H9 (cell line): ENCODE measurements at regions not wholly inside any gene's neighbourhood (a gene's known extent, or its start where the extent isn't known, plus 50 kb on each side); places are given as distances from the start of the nearest gene placed in this dataset.

Experiments used
- DNase-seq: peaks from one replicate; pipeline ENCODE4 v3.0.0-alpha.2; 2017
- H2AFZ ChIP-seq: one replicate; pipeline ENCODE4 v1.6.1; 2013; ENCODE audit warnings: mild to moderate bottlenecking, low read length, control low read depth, moderate library complexity
- H2AK5ac ChIP-seq: 2 replicates; pipeline ENCODE4 v1.6.1; 2013; ENCODE audit warnings: low read length, control low read depth, mixed read lengths; ENCODE audit not compliant: insufficient read length
- H2BK120ac ChIP-seq: one replicate; pipeline ENCODE4 v1.6.1; 2013; ENCODE audit warnings: low read depth, mild to moderate bottlenecking, low read length, control low read depth, inconsistent platforms; ENCODE audit not compliant: poor library complexity, severe bottlenecking
- H2BK12ac ChIP-seq: 2 replicates; pipeline ENCODE4 v1.6.1; 2013; ENCODE audit warnings: low read length, control low read depth, mixed read lengths, low read depth; ENCODE audit not compliant: insufficient read length
- H2BK15ac ChIP-seq: 2 replicates; pipeline ENCODE4 v1.6.1; 2013; ENCODE audit warnings: low read depth, low read length, control low read depth
- H2BK20ac ChIP-seq: one replicate; pipeline ENCODE4 v1.6.1; 2013; ENCODE audit warnings: low read depth, mild to moderate bottlenecking, low read length, control low read depth, inconsistent platforms; ENCODE audit not compliant: poor library complexity, severe bottlenecking
- H2BK5ac ChIP-seq: 2 replicates; pipeline ENCODE4 v1.6.1; 2013; ENCODE audit warnings: low read length, control low read depth, mixed read lengths; ENCODE audit not compliant: insufficient read length
- H3K14ac ChIP-seq: 2 replicates; pipeline ENCODE4 v1.6.1; 2013; ENCODE audit warnings: low read length, control low read depth; ENCODE audit not compliant: insufficient read depth
- H3K18ac ChIP-seq: 2 replicates; pipeline ENCODE4 v1.6.1; 2013; ENCODE audit warnings: low read depth, mild to moderate bottlenecking, mixed read lengths, low read length, control low read depth; ENCODE audit not compliant: insufficient read length
- H3K23ac ChIP-seq: 2 replicates; pipeline ENCODE4 v1.6.1; 2013; ENCODE audit warnings: low read length, control low read depth, mixed read lengths, low read depth; ENCODE audit not compliant: insufficient read length
- H3K23me2 ChIP-seq: 2 replicates; pipeline ENCODE4 v1.6.1; 2013; ENCODE audit warnings: low read depth, mild to moderate bottlenecking, mixed read lengths, low read length, control low read depth; ENCODE audit not compliant: insufficient read length, poor library complexity, severe bottlenecking
- H3K27ac ChIP-seq: 2 replicates; pipeline ENCODE4 v1.5.1; 2013; ENCODE audit warnings: low read length, control low read depth, mixed read lengths, low read depth; ENCODE audit not compliant: insufficient read length
- H3K27me3 ChIP-seq: 2 replicates; pipeline ENCODE4 v1.6.1; 2013; ENCODE audit warnings: low read length, control low read depth, inconsistent platforms; ENCODE audit not compliant: insufficient read depth
- H3K4ac ChIP-seq: 2 replicates; pipeline ENCODE4 v1.6.1; 2013; ENCODE audit warnings: low read depth, mild to moderate bottlenecking, control low read depth, inconsistent platforms, low read length, moderate library complexity
- H3K4me1 ChIP-seq: 2 replicates; pipeline ENCODE4 v1.6.1; 2013; ENCODE audit warnings: low read length, control low read depth, inconsistent platforms; ENCODE audit not compliant: insufficient read depth
- H3K4me2 ChIP-seq: 2 replicates; pipeline ENCODE4 v1.6.1; 2013; ENCODE audit warnings: low read length, control low read depth, mixed read lengths; ENCODE audit not compliant: insufficient read length, insufficient read depth
- H3K56ac ChIP-seq: 2 replicates; pipeline ENCODE4 v1.6.1; 2013; ENCODE audit warnings: low read depth, mild to moderate bottlenecking, mixed read lengths, low read length, control low read depth; ENCODE audit not compliant: insufficient read length
- H3K79me1 ChIP-seq: 2 replicates; pipeline ENCODE4 v1.6.1; 2013; ENCODE audit warnings: low read depth, mild to moderate bottlenecking, moderate library complexity, low read length, control low read depth, inconsistent platforms; ENCODE audit not compliant: insufficient read depth, poor library complexity, severe bottlenecking
- H3K79me2 ChIP-seq: 2 replicates; pipeline ENCODE4 v1.6.1; 2013; ENCODE audit warnings: low read length, control low read depth, inconsistent platforms; ENCODE audit not compliant: insufficient read depth
- H3K9ac ChIP-seq: 2 replicates; pipeline ENCODE4 v1.6.1; 2013; ENCODE audit warnings: low read length, control low read depth, mixed read lengths; ENCODE audit not compliant: insufficient read length; ENCODE audit errors: extremely low read depth
- H3K9me3 ChIP-seq: one replicate; pipeline ENCODE4 v1.6.1; 2013; ENCODE audit warnings: low read depth, low read length, inconsistent platforms; ENCODE audit not compliant: control insufficient read depth
- H3T11ph ChIP-seq: one replicate; pipeline ENCODE4 v1.6.1; 2013; ENCODE audit warnings: mild to moderate bottlenecking, low read length, control low read depth, inconsistent platforms
- H4K20me1 ChIP-seq: one replicate; pipeline ENCODE4 v1.6.1; 2013; ENCODE audit not compliant: control insufficient read depth, insufficient read length, insufficient read depth
- H4K5ac ChIP-seq: 2 replicates; pipeline ENCODE4 v1.6.1; 2013; ENCODE audit warnings: low read depth, mild to moderate bottlenecking, mixed read lengths, low read length, control low read depth; ENCODE audit not compliant: insufficient read length
- H4K8ac ChIP-seq: replicated peaks from 2 replicates; pipeline ENCODE4 v1.6.1; 2013; ENCODE audit warnings: low read length, control low read depth, mixed read lengths, low read depth; ENCODE audit not compliant: insufficient read length
- H4K91ac ChIP-seq: 2 replicates; pipeline ENCODE4 v1.6.1; 2013; ENCODE audit warnings: low read depth, mild to moderate bottlenecking, moderate library complexity, mixed read lengths, low read length, control low read depth; ENCODE audit not compliant: insufficient read length
- H3K27ac Mint-ChIP-seq, 3 experiments: 2 replicates in 2 of 3; 3 replicates in 1 of 3; pipeline ENCODE4 v1.8.0; 2020 to 2021; ENCODE audit warnings: mixed read lengths in 3 of 3, mild to moderate bottlenecking in 1 of 3, moderate library complexity in 1 of 3
- H3K27me3 Mint-ChIP-seq: 2 replicates; pipeline ENCODE4 v1.8.0; 2021; ENCODE audit warnings: low read depth, mild to moderate bottlenecking, moderate library complexity, mixed read lengths
- H3K36me3 Mint-ChIP-seq, 3 experiments: 2 replicates in 2 of 3; 3 replicates in 1 of 3; pipeline ENCODE4 v1.8.0; 2020 to 2021; ENCODE audit warnings: low read depth in 3 of 3, mixed read lengths in 3 of 3; ENCODE audit not compliant: insufficient read depth in 1 of 3
- H3K4me1 Mint-ChIP-seq, 2 experiments: 2 replicates each; pipeline ENCODE4 v1.8.0; 2020; ENCODE audit warnings: mixed read lengths in 2 of 2
- H3K4me3 Mint-ChIP-seq, 2 experiments: 2 replicates in 1 of 2; 3 replicates in 1 of 2; pipeline ENCODE4 v1.8.0; 2020 to 2021; ENCODE audit warnings: mild to moderate bottlenecking in 2 of 2, mixed read lengths in 2 of 2, moderate library complexity in 1 of 2
- H3K9me3 Mint-ChIP-seq, 2 experiments: 2 replicates in 1 of 2; 3 replicates in 1 of 2; pipeline ENCODE4 v1.8.0; 2020; ENCODE audit warnings: mild to moderate bottlenecking in 2 of 2, mixed read lengths in 2 of 2, moderate library complexity in 1 of 2
- TF ChIP-seq, protein P1 (sequence below): fragments of 200-600 bp; sonication (generic); conservative IDR thresholded peaks from 3 replicates; pipeline ENCODE4 v1.8.0; 2021; ENCODE audit warnings: antibody characterized with exemption, mild to moderate bottlenecking

DNA sequence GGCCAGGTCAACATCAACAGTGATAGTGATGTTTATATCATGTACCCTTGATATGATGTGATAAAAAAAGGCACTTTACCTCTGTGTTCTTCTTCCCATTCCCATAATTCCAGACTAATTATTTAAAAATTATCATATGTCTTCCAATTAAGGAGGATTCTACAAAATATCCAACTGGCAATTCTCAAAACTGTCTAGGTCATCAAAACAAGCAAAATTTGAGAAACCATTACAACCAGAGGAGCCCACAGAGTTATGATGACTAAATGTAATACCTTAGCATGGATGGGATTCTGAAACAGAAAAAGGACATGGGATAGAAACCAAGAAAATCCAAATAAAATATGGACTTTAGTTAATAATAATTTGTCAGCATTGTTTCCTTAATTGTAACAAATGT lies 428.6 kb upstream of the AMOT start:
- H3K27me3 ChIP-seq = no peaks in the 10 kb centered on the region
- H3K27ac ChIP-seq = no peak overlapping the region
- H3K9me3 Mint-ChIP-seq = peaks cover 0 to 3% of the 10 kb centered on the region in 2 experiments; a peak in 1 of 5 replicates

More for the DNA sequence above, 428.6 kb upstream of the AMOT start:
- Histone ChIP-seq H3K4ac (no peak overlapping the region), H3T11ph (no peak overlapping the region), H3K23ac (no peak overlapping the region), H2AK5ac (no peak overlapping the region), H4K20me1 (no peaks in the 10 kb centered on the region), H4K91ac (no peak overlapping the region), H4K5ac (no peak overlapping the region), H3K56ac (no peak overlapping the region), H3K23me2 (no peaks in the 10 kb centered on the region), H2BK20ac (no peak overlapping the region), H3K79me1 (no peaks in the 10 kb centered on the region), H3K14ac (no peak overlapping the region), H3K18ac (no peak overlapping the region), H3K4me1 (no peaks in the 10 kb centered on the region), H2AFZ (no peak overlapping the region), H3K79me2 (no peaks in the 10 kb centered on the region), H2BK120ac (no peak overlapping the region), H2BK15ac (no peak overlapping the region), H3K9me3 (no peaks in the 10 kb centered on the region), H3K4me2 (no peak overlapping the region), H4K8ac (no peak overlapping the region), H2BK12ac (no peak overlapping the region), H3K9ac (no peak overlapping the region), H2BK5ac (no peak overlapping the region)
- no peaks in the 10 kb centered on the region for H3K27me3 Mint-ChIP-seq
- TF ChIP-seq, protein P1, sequence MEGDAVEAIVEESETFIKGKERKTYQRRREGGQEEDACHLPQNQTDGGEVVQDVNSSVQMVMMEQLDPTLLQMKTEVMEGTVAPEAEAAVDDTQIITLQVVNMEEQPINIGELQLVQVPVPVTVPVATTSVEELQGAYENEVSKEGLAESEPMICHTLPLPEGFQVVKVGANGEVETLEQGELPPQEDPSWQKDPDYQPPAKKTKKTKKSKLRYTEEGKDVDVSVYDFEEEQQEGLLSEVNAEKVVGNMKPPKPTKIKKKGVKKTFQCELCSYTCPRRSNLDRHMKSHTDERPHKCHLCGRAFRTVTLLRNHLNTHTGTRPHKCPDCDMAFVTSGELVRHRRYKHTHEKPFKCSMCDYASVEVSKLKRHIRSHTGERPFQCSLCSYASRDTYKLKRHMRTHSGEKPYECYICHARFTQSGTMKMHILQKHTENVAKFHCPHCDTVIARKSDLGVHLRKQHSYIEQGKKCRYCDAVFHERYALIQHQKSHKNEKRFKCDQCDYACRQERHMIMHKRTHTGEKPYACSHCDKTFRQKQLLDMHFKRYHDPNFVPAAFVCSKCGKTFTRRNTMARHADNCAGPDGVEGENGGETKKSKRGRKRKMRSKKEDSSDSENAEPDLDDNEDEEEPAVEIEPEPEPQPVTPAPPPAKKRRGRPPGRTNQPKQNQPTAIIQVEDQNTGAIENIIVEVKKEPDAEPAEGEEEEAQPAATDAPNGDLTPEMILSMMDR = no peak
- no peaks in the 10 kb centered on the region for H3K4me1 Mint-ChIP-seq
- H3K4me3 Mint-ChIP-seq = no peak overlapping the region
- no peak for DNase-seq
- 0 out of 7 replicates have a peak, but pooled peaks cover 0 to 2% (median 0%) of the 10 kb centered on the region in 3 experiments for H3K36me3 Mint-ChIP-seq
- no peak overlapping the region for H3K27ac Mint-ChIP-seq
